HG02885 (cell line): ENCODE measurements at regions not wholly inside any gene's neighbourhood (a gene's known extent, or its start where the extent isn't known, plus 50 kb on each side); places are given as distances from the start of the nearest gene placed in this dataset.

ENCODE experiments used
- ATAC-seq: cut with Tn5 transposase; IDR thresholded peaks from one replicate; pipeline ENCODE4 v1.9.1; 2021; ENCODE audit warnings: mild to moderate bottlenecking; ENCODE audit not compliant: unreplicated experiment, poor library complexity

DNA sequence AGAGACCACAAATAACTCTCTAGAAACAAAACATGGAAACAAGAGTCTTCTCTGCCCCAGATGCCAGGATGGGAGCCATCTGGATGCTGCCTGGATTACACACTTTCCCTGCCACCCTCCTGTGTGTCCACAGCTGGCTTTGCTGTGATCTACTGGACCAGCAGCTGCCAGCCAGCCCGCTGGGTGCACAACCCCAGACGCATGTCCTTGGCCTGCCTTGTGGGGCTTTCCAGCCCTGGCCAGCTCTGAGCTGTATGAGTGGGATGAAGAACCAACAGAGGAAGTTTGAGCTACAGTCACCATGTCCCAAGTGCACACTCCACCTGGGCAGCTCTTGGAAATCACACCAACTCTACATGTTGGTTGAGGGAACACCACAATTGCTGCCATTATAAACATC lies 57.0 kb upstream of the TNRC6C start:
- ATAC-seq, result no peak

DNA sequence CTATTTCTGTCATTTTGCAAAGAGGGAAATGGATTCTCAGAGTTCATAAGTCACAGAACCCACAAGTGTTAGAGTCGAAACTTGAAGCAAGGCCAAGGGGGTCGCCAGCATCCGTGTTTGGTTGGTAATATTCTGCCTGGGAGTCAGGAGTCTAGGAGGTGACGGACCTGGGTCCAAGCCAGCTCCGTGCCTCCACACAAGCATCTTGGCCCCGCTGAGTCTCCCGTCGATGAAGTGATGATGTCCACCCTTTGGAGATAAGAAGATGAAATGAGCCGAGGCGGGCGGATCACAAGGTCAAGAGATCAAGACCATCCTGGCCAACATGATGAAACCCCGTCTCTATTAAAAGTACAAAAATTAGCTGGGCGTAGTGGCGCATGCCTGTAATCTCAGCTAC lies 53.2 kb upstream of the TNRC6C start:
- no peak for ATAC-seq

- no peak for ATAC-seq
Measured at GRCh38 chr17:77905766-77906165, 52.7 kb upstream of the TNRC6C start.

GRCh38 chr17:77906377-77906871 lies 52.1 kb upstream of the TNRC6C start:
- ATAC-seq, result no peak

- ATAC-seq, result no peak
Measured at GRCh38 chr17:77907497-77908461, 50.7 kb upstream of the TNRC6C start.

- no peak for ATAC-seq
Measured at GRCh38 chr17:77908501-77908900, 50.0 kb upstream of the TNRC6C start.
